Right atrium auricular region (tissue), 2 donors: ENCODE measurements at regions not wholly inside any gene's neighbourhood (a gene's known extent, or its start where the extent isn't known, plus 50 kb on each side); places are given as distances from the start of the nearest gene placed in this dataset.
"Not testable (repeated sequence)": the region's sequence is repeated elsewhere in the genome, so short reads cannot be mapped to it uniquely, and the experiment has no call there.

ENCODE experiments used
- DNase-seq: peaks from one replicate; pipeline ENCODE4 v3.0.0-alpha.2; 2019; ENCODE audit warnings: low spot score
- H3K27ac ChIP-seq, 2 donors: fragments of 200-600 bp; sonication (generic); 1 replicate in 1 of 2; 2 replicates in 1 of 2; pipeline ENCODE4 v1.5.1; 2016 to 2019
- H3K27me3 ChIP-seq, 2 donors: fragments of 200-600 bp; sonication (generic); one replicate each; pipeline versions ENCODE4 v1.5.1 to v1.6.0; 2017 to 2019
- H3K36me3 ChIP-seq: fragments of 200-600 bp; sonication (generic); one replicate; pipeline ENCODE4 v1.5.1; 2016
- H3K4me1 ChIP-seq, 2 donors: fragments of 200-600 bp; sonication (generic); one replicate each; pipeline versions ENCODE4 v1.5.1 to v1.6.0; 2017 to 2019
- H3K4me3 ChIP-seq, 2 donors: fragments of 200-600 bp; sonication (generic); 1 replicate in 1 of 2; 2 replicates in 1 of 2; pipeline ENCODE4 v1.5.1; 2017 to 2019; ENCODE audit warnings: mild to moderate bottlenecking in 1 of 2, moderate library complexity in 1 of 2
- H3K9me3 ChIP-seq, 2 donors: fragments of 200-600 bp; sonication (generic); one replicate each; pipeline ENCODE4 v1.5.1; 2019
- TF ChIP-seq, protein P1 (sequence below), 2 donors: fragments of 200-600 bp; sonication (generic); IDR thresholded peaks; one replicate each; pipeline ENCODE4 v1.5.1; 2019; ENCODE audit warnings: antibody characterized with exemption in 2 of 2

DNA sequence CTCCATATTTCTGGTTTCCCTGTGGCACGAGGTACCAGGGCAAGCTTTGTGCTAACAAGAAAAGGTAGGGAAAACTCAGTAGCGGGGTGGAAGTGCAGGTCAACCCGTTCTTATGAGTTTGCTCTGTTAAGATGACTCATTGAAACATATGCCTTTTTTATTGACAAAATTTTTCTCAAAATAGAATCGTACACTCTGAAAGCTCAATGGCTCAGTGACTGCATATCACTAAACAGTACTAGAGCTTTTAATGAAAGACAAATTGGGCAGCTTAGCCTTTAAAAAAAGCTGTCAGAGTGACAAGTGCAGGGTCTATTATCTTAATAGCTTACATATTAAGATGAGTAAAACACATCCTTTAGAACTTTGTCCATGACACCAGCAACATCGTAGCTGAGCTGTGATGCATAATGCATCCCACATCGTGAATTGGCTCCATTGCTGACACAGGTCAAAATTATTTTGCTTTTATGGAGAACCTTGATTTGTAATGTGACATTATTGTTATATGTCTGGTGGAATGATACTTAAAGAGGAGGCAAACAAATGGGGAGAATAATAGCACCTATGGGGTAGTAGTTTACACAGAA is 264.4 kb downstream of the ETV1 start:
- TF ChIP-seq, protein P1, sequence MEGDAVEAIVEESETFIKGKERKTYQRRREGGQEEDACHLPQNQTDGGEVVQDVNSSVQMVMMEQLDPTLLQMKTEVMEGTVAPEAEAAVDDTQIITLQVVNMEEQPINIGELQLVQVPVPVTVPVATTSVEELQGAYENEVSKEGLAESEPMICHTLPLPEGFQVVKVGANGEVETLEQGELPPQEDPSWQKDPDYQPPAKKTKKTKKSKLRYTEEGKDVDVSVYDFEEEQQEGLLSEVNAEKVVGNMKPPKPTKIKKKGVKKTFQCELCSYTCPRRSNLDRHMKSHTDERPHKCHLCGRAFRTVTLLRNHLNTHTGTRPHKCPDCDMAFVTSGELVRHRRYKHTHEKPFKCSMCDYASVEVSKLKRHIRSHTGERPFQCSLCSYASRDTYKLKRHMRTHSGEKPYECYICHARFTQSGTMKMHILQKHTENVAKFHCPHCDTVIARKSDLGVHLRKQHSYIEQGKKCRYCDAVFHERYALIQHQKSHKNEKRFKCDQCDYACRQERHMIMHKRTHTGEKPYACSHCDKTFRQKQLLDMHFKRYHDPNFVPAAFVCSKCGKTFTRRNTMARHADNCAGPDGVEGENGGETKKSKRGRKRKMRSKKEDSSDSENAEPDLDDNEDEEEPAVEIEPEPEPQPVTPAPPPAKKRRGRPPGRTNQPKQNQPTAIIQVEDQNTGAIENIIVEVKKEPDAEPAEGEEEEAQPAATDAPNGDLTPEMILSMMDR (IDR thresholded peaks at IDR 0.05) = no peak
- Histone ChIP-seq H3K4me1 (no peaks in the 10 kb centered on the region), H3K27ac (no peak overlapping the region), H3K4me3 (no peak overlapping the region), H3K27me3 (no peaks in the 10 kb centered on the region), H3K9me3 (no peaks in the 10 kb centered on the region), H3K36me3 (no peaks in the 10 kb centered on the region)
- DNase-seq = no peak

DNA sequence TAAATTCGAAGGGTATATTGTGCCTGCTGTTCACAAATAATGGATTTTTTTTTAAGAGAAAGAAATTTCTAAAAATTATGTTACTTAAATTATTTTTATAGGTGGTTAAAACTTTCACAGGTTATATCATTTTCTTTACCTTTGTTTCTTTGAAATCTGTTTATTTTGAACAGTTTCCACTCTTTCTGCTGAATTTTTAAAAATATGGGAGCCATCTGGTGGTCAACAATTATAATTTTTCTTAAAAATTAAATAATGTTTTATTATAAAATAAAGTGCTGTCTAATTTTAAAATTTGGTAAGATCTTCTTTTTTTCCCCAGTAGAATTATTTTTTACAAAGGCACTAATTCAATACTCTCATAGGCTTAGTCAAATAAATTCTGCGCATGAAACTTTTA is 263.9 kb downstream of the ETV1 start:
- no peaks in the 10 kb centered on the region for H3K4me1 ChIP-seq
- H3K27ac ChIP-seq = no peak overlapping the region
- TF ChIP-seq, protein P1 (IDR thresholded peaks at IDR 0.05) = peak in 1 of 2 donors; percentile 22
- H3K4me3 ChIP-seq = no peak overlapping the region
- H3K36me3 ChIP-seq = no peaks in the 10 kb centered on the region
- H3K9me3 ChIP-seq = no peaks in the 10 kb centered on the region
- no peak for DNase-seq
- H3K27me3 ChIP-seq = no peaks in the 10 kb centered on the region

DNA sequence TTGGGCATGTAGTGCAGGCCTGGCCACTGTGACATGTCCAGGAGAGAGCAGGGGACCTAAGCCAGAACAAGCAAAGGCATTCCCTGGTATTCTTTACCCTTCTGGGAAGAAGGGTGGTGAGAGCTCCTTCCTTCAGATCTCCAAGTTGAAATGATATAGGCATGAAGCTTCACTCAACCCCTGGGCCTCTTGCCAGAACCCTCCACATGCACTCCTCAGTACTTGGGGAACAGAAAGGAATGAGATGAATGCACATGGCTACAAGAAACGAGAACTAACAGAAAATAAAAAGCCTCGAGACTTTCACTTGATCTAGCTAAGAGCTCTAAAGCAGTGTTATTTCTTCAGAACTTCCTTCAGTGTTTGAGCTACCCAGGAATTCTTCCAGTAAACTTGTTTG is 262.2 kb downstream of the ETV1 start:
- TF ChIP-seq, protein P1 (IDR thresholded peaks at IDR 0.05) = no peak
- DNase-seq = no peak
- no peaks in the 10 kb centered on the region for H3K4me1 ChIP-seq
- H3K27me3 ChIP-seq = no peaks in the 10 kb centered on the region
- no peaks in the 10 kb centered on the region for H3K9me3 ChIP-seq
- H3K4me3 ChIP-seq = no peak overlapping the region
- no peak overlapping the region for H3K27ac ChIP-seq
- no peaks in the 10 kb centered on the region for H3K36me3 ChIP-seq

DNA sequence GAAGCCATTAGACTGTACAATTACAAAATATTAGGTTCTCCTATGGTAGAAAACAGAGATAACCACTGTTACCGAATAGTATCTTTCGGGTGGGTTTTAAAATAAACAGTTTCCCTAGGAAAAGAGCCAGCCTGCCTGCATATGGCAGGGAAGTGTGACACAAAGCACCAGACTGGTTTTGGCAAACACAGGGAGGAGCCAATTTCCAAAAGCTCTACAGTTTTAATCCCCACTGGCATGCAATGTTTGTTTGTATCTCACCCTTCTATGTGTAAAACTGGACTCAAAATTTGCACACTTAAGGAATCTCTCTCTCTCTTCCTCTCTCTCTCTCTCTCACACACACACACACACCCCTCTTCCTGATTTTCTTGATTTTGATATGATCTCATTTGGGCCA is 261.7 kb downstream of the ETV1 start:
- Histone ChIP-seq H3K36me3 (no peaks in the 10 kb centered on the region), H3K4me3 (no peak overlapping the region), H3K4me1 (no peaks in the 10 kb centered on the region), H3K9me3 (no peaks in the 10 kb centered on the region), H3K27me3 (no peaks in the 10 kb centered on the region), H3K27ac (no peak overlapping the region)
- TF ChIP-seq, protein P1 (IDR thresholded peaks at IDR 0.05) = no peak
- no peak for DNase-seq

DNA sequence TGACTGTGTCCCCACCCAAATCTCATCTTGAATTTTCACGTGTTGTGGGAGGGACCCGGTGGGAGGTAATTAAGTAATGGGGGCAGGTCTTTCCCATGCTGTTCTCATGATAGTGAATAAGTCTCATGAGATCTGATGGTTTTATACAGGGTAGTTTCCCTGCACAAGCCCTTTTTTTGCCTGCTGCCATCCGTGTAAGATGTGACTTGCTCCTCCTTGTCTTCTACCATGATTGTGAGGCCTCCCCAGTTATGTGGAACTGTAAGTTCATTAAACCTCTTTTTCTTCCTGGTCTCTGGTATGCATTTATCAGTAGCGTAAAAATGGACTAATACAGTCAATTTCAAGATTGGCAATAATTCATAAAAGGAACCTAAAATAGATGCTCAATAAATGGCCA is 261.0 kb downstream of the ETV1 start:
- H3K4me3 ChIP-seq, DNase-seq, H3K27ac ChIP-seq, H3K36me3 ChIP-seq, H3K9me3 ChIP-seq, H3K27me3 ChIP-seq, H3K4me1 ChIP-seq: not testable (repeated sequence)

DNA sequence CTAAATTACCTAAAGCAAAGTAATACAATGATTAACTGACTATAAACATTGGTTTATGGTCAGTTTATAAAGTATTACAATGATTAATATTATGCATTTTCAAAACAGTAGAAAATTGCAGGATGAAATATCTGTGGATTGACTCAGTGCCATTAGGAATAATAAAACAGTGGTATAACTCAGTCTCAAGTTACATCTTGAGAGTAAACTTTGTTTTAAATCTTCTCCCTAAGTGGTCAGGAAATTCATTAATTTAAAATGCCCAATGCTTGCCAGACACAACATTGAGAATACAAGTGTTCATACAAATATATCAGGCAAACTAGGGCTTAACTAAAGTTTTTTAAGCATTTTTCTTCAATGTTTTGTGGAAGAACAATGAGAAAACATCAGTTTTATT is 257.8 kb downstream of the ETV1 start:
- TF ChIP-seq, protein P1 (IDR thresholded peaks at IDR 0.05) = no peak
- H3K4me3 ChIP-seq = no peak overlapping the region
- H3K27ac ChIP-seq = no peak overlapping the region
- H3K9me3 ChIP-seq = no peaks in the 10 kb centered on the region
- no peaks in the 10 kb centered on the region for H3K27me3 ChIP-seq
- no peak for DNase-seq
- no peaks in the 10 kb centered on the region for H3K4me1 ChIP-seq
- H3K36me3 ChIP-seq = no peaks in the 10 kb centered on the region
